HCT116 (cell line): ENCODE measurements at regions not wholly inside any gene's neighbourhood (a gene's known extent, or its start where the extent isn't known, plus 50 kb on each side); places are given as distances from the start of the nearest gene placed in this dataset.

Experiments
- ATAC-seq: fragments of 200-7000 bp; cut with Tn5 transposase; 2 replicates; pipeline ENCODE4 v1.9.1; 2020; ENCODE audit warnings: mild to moderate bottlenecking, moderate library complexity
- BruUV-seq: library from RNA; stranded (reverse); fragments of 400-500 nt; replicated peaks from 2 replicates; lab custom pipeline; 2021; lab: Mats Ljungman, UMichigan
- CTCF ChIA-PET: fragments of 300-600 bp; sonication (Branson Sonifier 250); formaldehyde crosslinking; loops from one replicate; lab custom pipeline; 2021; ENCODE audit warnings: antibody characterized with exemption; lab: Charles Lee
- POLR2A ChIA-PET: fragments of 300-600, 350-600 bp; sonication (Branson Sonifier 250); formaldehyde crosslinking; loops from one replicate; lab custom pipeline; 2021; ENCODE audit warnings: antibody characterized with exemption; lab: Charles Lee
- RAD21 ChIA-PET, 2 experiments: fragments of 300-600 bp; sonication (Branson Sonifier 250); formaldehyde crosslinking; loops; one replicate each; lab custom pipeline; 2023; ENCODE audit warnings: low total read pairs in 2 of 2; ENCODE audit not compliant: uncharacterized antibody in 2 of 2, unreplicated experiment in 2 of 2, low non-redundant PET in 1 of 2; lab: Charles Lee
- DNase-seq: peaks from one replicate; pipeline ENCODE4 v3.0.0-alpha.2; 2010; ENCODE audit warnings: low read depth, low spot score
- H2AFZ ChIP-seq: fragments of 200-600 bp; shearing (Covaris generic), sonication (generic); 2 replicates; pipeline ENCODE4 v1.6.1; 2017; ENCODE audit warnings: low read depth, mixed run types, mixed read lengths, antibody characterized with exemption, low read length; ENCODE audit not compliant: poor library complexity, severe bottlenecking
- H3K27ac ChIP-seq: 2 replicates; pipeline ENCODE4 v1.5.1; 2012; ENCODE audit warnings: low read depth, low read length
- H3K27me3 ChIP-seq: fragments of 200-600 bp; sonication (generic); 2 replicates; pipeline ENCODE4 v1.6.1; 2016; ENCODE audit warnings: mixed run types, low read length, mixed read lengths; ENCODE audit not compliant: insufficient read depth
- H3K36me3 ChIP-seq, 2 experiments: fragments of 200-500 bp in 1 of 2; fragments of 200-600 bp in 1 of 2; sonication (Bioruptor generic) in 1 of 2; sonication (generic) in 1 of 2; 2 replicates each; pipeline versions ENCODE4 v1.5.1 to v1.6.1; 2014 to 2016; ENCODE audit warnings: low read length in 2 of 2, inconsistent platforms in 1 of 2, mixed read lengths in 1 of 2, mixed run types in 1 of 2; ENCODE audit not compliant: insufficient read depth in 2 of 2, control insufficient read depth in 1 of 2
- H3K4me1 ChIP-seq, 2 experiments: fragments of 200-600 bp in 1 of 2; sonication (generic) in 1 of 2; 2 replicates each; pipeline versions ENCODE4 v1.5.1 to v1.6.1; 2012 to 2017; ENCODE audit warnings: low read length in 2 of 2, inconsistent platforms in 1 of 2, mild to moderate bottlenecking in 1 of 2, mixed read lengths in 1 of 2, mixed run types in 1 of 2, moderate library complexity in 1 of 2; ENCODE audit not compliant: insufficient read depth in 2 of 2, control insufficient read depth in 1 of 2
- H3K4me2 ChIP-seq: fragments of 200-600 bp; sonication (generic); 2 replicates; pipeline ENCODE4 v1.6.1; 2017; ENCODE audit warnings: mixed run types, low read length, mixed read lengths
- H3K4me3 ChIP-seq, 2 experiments: fragments of 200-600 bp in 1 of 2; sonication (generic) in 1 of 2; replicated peaks in 1 of 2; 2 replicates each; pipeline ENCODE4 v1.5.1; 2011 to 2016; ENCODE audit warnings: low read length in 2 of 2, control low read depth in 1 of 2, low read depth in 1 of 2, mild to moderate bottlenecking in 1 of 2, mixed read lengths in 1 of 2, mixed run types in 1 of 2
- H3K79me2 ChIP-seq: fragments of 200-600 bp; sonication (generic); 2 replicates; pipeline ENCODE4 v1.6.1; 2017; ENCODE audit warnings: mild to moderate bottlenecking, mixed run types, low read length, moderate library complexity, mixed read lengths; ENCODE audit not compliant: insufficient read depth
- H3K9ac ChIP-seq: fragments of 200-600 bp; sonication (generic); 2 replicates; pipeline ENCODE4 v1.6.1; 2016; ENCODE audit warnings: low read length, mixed read lengths
- H3K9me2 ChIP-seq: fragments of 200-600 bp; sonication (generic), shearing (Covaris generic); 2 replicates; pipeline ENCODE4 v1.6.1; 2017; ENCODE audit warnings: mixed run types, mild to moderate bottlenecking, moderate library complexity; ENCODE audit not compliant: insufficient read depth
- H3K9me3 ChIP-seq, 2 experiments: fragments of 200-500 bp in 1 of 2; fragments of 200-600 bp in 1 of 2; sonication (Bioruptor generic) in 1 of 2; sonication (generic) in 1 of 2; 2 replicates each; pipeline ENCODE4 v1.6.1; 2014 to 2017; ENCODE audit warnings: low read length in 2 of 2, mixed read lengths in 2 of 2, inconsistent platforms in 1 of 2, low read depth in 1 of 2, mild to moderate bottlenecking in 1 of 2, mixed run types in 1 of 2, moderate library complexity in 1 of 2; ENCODE audit not compliant: control insufficient read depth in 1 of 2, insufficient read depth in 1 of 2
- H4K20me1 ChIP-seq: fragments of 200-600 bp; sonication (generic), shearing (Covaris generic); 2 replicates; pipeline ENCODE4 v1.6.1; 2017; ENCODE audit warnings: mixed run types, mild to moderate bottlenecking, moderate library complexity; ENCODE audit not compliant: insufficient read depth
- CBX3 ChIP-seq: IDR thresholded peaks from 2 replicates; pipeline ENCODE4 v1.6.1; 2012; ENCODE audit warnings: low read depth
- CEBPB ChIP-seq: IDR thresholded peaks from 2 replicates; pipeline ENCODE4 v1.6.1; 2012; ENCODE audit warnings: low read depth
- EGR1 ChIP-seq: IDR thresholded peaks from 2 replicates; pipeline ENCODE4 v1.6.1; 2012; ENCODE audit warnings: low read depth
- ELF1 ChIP-seq: IDR thresholded peaks from 2 replicates; pipeline ENCODE4 v1.6.1; 2012; ENCODE audit warnings: low read depth, borderline replicate concordance
- FOSL1 ChIP-seq: IDR thresholded peaks from 2 replicates; pipeline ENCODE4 v1.6.1; 2012; ENCODE audit warnings: low read depth
- POLR2A ChIP-seq: IDR thresholded peaks from 2 replicates; pipeline ENCODE4 v1.7.0; 2011; ENCODE audit warnings: borderline replicate concordance; ENCODE audit not compliant: insufficient read depth, insufficient read length; ENCODE audit errors: extremely low read depth
- RAD21 ChIP-seq: IDR thresholded peaks from 2 replicates; pipeline ENCODE4 v1.6.1; 2012; ENCODE audit warnings: low read depth, mild to moderate bottlenecking
- SIN3A ChIP-seq: IDR thresholded peaks from 2 replicates; pipeline ENCODE4 v1.6.1; 2012; ENCODE audit warnings: low read depth
- SRF ChIP-seq: IDR thresholded peaks from 2 replicates; pipeline ENCODE4 v1.6.1; 2012; ENCODE audit warnings: low read depth
- TCF7L2 ChIP-seq: IDR thresholded peaks from 2 replicates; pipeline ENCODE4 v1.7.0; 2011; ENCODE audit warnings: borderline replicate concordance, inconsistent platforms; ENCODE audit not compliant: insufficient read depth, insufficient read length; ENCODE audit errors: extremely low read depth
- YY1 ChIP-seq: IDR thresholded peaks from 2 replicates; pipeline ENCODE4 v1.6.1; 2011; ENCODE audit warnings: low read length, low read depth, moderate library complexity, mild to moderate bottlenecking; ENCODE audit not compliant: insufficient replicate concordance; ENCODE audit errors: extremely low read depth
- ZFX ChIP-seq: fragments of 450-650 bp; IDR thresholded peaks from 2 replicates; pipeline ENCODE4 v1.6.1; 2017
- ZNF274 ChIP-seq: fragments of 200-500 bp; sonication (Bioruptor generic); IDR thresholded peaks from 2 replicates; pipeline ENCODE4 v1.6.1; 2014; ENCODE audit warnings: mild to moderate bottlenecking, low read depth, low read length, inconsistent platforms
- intact Hi-C: fragments of 100-400 bp; cut with micrococcal nuclease; formaldehyde crosslinking; loops from 2 replicates; pipeline ENCODE4 v1.10.0; 2022
- TF ChIP-seq, protein P1 (sequence below): IDR thresholded peaks from 2 replicates; pipeline ENCODE4 v1.6.1; 2011; ENCODE audit warnings: mild to moderate bottlenecking, low read length, moderate library complexity; ENCODE audit not compliant: insufficient replicate concordance; ENCODE audit errors: extremely low read depth
- TF ChIP-seq, protein P2 (sequence below): IDR thresholded peaks from 2 replicates; pipeline ENCODE4 v1.6.1; 2012; ENCODE audit warnings: low read depth
- TF ChIP-seq, protein P3 (sequence below): IDR thresholded peaks from 2 replicates; pipeline ENCODE4 v1.6.1; 2012

DNA sequence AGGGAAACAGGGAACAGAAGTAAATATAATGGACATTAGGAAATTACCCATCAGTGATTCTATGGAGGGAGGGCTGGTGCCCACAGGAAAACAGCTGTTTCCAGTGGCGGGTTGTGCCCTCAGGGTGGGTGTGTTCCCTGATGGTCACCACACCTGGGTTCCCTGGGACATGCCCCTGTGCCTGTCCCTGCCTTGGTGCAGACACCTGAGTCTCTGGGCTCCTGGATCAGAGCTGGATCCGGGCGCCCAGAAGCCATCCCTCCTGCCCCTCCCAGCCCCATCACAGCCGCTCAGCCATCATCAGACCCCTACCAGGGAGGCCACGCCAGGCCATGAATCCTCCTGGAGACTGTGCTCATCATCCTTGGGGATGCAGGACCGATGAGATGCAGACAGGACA, 307.2 kb upstream of the SFSWAP start:
- H3K79me2 ChIP-seq, result no peaks in the 10 kb centered on the region
- H3K4me3 ChIP-seq, result no peak overlapping the region
- TF ChIP-seq SRF (no peak), ELF1 (no peak), RAD21 (no peak), TCF7L2 (no peak), CEBPB (no peak), YY1 (no peak), ZFX (no peak), POLR2A (no peak), ZNF274 (no peak), SIN3A (no peak), FOSL1 (no peak), EGR1 (no peak), CBX3 (no peak)
- TF ChIP-seq, protein P1, sequence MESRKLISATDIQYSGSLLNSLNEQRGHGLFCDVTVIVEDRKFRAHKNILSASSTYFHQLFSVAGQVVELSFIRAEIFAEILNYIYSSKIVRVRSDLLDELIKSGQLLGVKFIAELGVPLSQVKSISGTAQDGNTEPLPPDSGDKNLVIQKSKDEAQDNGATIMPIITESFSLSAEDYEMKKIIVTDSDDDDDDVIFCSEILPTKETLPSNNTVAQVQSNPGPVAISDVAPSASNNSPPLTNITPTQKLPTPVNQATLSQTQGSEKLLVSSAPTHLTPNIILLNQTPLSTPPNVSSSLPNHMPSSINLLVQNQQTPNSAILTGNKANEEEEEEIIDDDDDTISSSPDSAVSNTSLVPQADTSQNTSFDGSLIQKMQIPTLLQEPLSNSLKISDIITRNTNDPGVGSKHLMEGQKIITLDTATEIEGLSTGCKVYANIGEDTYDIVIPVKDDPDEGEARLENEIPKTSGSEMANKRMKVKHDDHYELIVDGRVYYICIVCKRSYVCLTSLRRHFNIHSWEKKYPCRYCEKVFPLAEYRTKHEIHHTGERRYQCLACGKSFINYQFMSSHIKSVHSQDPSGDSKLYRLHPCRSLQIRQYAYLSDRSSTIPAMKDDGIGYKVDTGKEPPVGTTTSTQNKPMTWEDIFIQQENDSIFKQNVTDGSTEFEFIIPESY, result no peak
- TF ChIP-seq, protein P2, sequence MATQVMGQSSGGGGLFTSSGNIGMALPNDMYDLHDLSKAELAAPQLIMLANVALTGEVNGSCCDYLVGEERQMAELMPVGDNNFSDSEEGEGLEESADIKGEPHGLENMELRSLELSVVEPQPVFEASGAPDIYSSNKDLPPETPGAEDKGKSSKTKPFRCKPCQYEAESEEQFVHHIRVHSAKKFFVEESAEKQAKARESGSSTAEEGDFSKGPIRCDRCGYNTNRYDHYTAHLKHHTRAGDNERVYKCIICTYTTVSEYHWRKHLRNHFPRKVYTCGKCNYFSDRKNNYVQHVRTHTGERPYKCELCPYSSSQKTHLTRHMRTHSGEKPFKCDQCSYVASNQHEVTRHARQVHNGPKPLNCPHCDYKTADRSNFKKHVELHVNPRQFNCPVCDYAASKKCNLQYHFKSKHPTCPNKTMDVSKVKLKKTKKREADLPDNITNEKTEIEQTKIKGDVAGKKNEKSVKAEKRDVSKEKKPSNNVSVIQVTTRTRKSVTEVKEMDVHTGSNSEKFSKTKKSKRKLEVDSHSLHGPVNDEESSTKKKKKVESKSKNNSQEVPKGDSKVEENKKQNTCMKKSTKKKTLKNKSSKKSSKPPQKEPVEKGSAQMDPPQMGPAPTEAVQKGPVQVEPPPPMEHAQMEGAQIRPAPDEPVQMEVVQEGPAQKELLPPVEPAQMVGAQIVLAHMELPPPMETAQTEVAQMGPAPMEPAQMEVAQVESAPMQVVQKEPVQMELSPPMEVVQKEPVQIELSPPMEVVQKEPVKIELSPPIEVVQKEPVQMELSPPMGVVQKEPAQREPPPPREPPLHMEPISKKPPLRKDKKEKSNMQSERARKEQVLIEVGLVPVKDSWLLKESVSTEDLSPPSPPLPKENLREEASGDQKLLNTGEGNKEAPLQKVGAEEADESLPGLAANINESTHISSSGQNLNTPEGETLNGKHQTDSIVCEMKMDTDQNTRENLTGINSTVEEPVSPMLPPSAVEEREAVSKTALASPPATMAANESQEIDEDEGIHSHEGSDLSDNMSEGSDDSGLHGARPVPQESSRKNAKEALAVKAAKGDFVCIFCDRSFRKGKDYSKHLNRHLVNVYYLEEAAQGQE, result no peak
- TF ChIP-seq, protein P3, sequence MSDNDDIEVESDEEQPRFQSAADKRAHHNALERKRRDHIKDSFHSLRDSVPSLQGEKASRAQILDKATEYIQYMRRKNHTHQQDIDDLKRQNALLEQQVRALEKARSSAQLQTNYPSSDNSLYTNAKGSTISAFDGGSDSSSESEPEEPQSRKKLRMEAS, result no peak
- H2AFZ ChIP-seq, result no peak overlapping the region
- H3K9me3 ChIP-seq, result no peaks in the 10 kb centered on the region
- intact Hi-C loops, result no loop called here
- no peak overlapping the region for H3K27ac ChIP-seq
- peaks cover 7 to 11% of the 10 kb centered on the region in 2 experiments; a peak in 3 of 4 replicates for H3K4me1 ChIP-seq
- no peaks in the 10 kb centered on the region for H4K20me1 ChIP-seq
- H3K27me3 ChIP-seq, result peaks cover 24% of the 10 kb centered on the region
- no peaks in the 10 kb centered on the region for H3K36me3 ChIP-seq
- ChIA-PET RAD21 (no interaction called here), POLR2A (no interaction called here), CTCF (no interaction called here)
- H3K9ac ChIP-seq, result no peak overlapping the region
- ATAC-seq (no peak), DNase-seq (no peak)
- H3K4me2 ChIP-seq, result no peak overlapping the region
- H3K9me2 ChIP-seq, result no peaks in the 10 kb centered on the region
- no TSS peak for BruUV-seq
